Spleen (tissue), 11 donors: ENCODE measurements at regions not wholly inside any gene's neighbourhood (a gene's known extent, or its start where the extent isn't known, plus 50 kb on each side); places are given as distances from the start of the nearest gene placed in this dataset.

Experiments used
- DNase-seq: peaks from one replicate; pipeline ENCODE4 v3.0.0-alpha.2; 2020
- H3K27ac ChIP-seq, 8 donors: fragments of 200-600 bp; sonication (generic) in 7 of 8; 1 replicate in 4 of 8; 2 replicates in 4 of 8; pipeline versions ENCODE4 v1.5.0 to v1.8.0; 2016 to 2021; ENCODE audit warnings: inconsistent platforms in 4 of 8, mild to moderate bottlenecking in 4 of 8, moderate library complexity in 1 of 8
- H3K27me3 ChIP-seq, 7 donors: fragments of 200-600 bp; sonication (generic) in 6 of 7; replicated peaks in 1 of 7; 1 replicate in 4 of 7; 2 replicates in 3 of 7; pipeline versions ENCODE4 v1.5.0 to v1.8.0; 2016 to 2021; ENCODE audit warnings: inconsistent platforms in 3 of 7, mild to moderate bottlenecking in 1 of 7
- H3K36me3 ChIP-seq, 6 donors: fragments of 200-600 bp; sonication (generic) in 5 of 6; 1 replicate in 4 of 6; 2 replicates in 2 of 6; pipeline versions ENCODE4 v1.5.0 to v1.8.0; 2016 to 2021; ENCODE audit warnings: inconsistent platforms in 2 of 6
- H3K4me1 ChIP-seq, 6 donors: fragments of 200-600 bp; sonication (generic) in 5 of 6; 1 replicate in 3 of 6; 2 replicates in 3 of 6; pipeline versions ENCODE4 v1.5.0 to v1.8.0; 2016 to 2021; ENCODE audit warnings: inconsistent platforms in 3 of 6
- H3K4me3 ChIP-seq, 8 donors: fragments of 200-600 bp; sonication (generic) in 7 of 8; 1 replicate in 4 of 8; 2 replicates in 4 of 8; pipeline versions ENCODE4 v1.5.0 to v1.8.0; 2016 to 2021; ENCODE audit warnings: inconsistent platforms in 4 of 8, mild to moderate bottlenecking in 4 of 8, moderate library complexity in 2 of 8
- H3K9me3 ChIP-seq, 8 donors: fragments of 200-600 bp; sonication (generic) in 7 of 8; 1 replicate in 4 of 8; 2 replicates in 4 of 8; pipeline versions ENCODE4 v1.5.0 to v1.8.0; 2016 to 2021; ENCODE audit warnings: inconsistent platforms in 4 of 8
- CTCF ChIP-seq, 11 experiments: fragments of 200-600 bp in 7 of 11; fragments of 450-650 bp in 4 of 11; sonication (generic) in 4 of 11; IDR thresholded peaks in 8 of 11; conservative IDR thresholded peaks in 3 of 11; 1 replicate in 7 of 11; 2 replicates in 4 of 11; pipeline versions ENCODE4 v1.4.0 to v1.8.0; 2016 to 2021; ENCODE audit warnings: antibody characterized with exemption in 11 of 11, inconsistent platforms in 4 of 11, mild to moderate bottlenecking in 1 of 11
- POLR2A ChIP-seq, 3 donors: fragments of 450-650 bp; IDR thresholded peaks; one replicate each; pipeline ENCODE4 v1.5.1; 2017; ENCODE audit warnings: antibody characterized with exemption in 3 of 3, mild to moderate bottlenecking in 1 of 3
- POLR2AphosphoS5 ChIP-seq, 3 donors: sonication (generic); formaldehyde crosslinking; IDR thresholded peaks; one replicate each; pipeline ENCODE4 v1.5.1; 2017; ENCODE audit warnings: antibody characterized with exemption in 3 of 3
- WGBS, 5 donors: extraction: QIAGEN DNeasy Blood & Tissue Kit in 3 of 5; methylation state at CpG; one replicate each; pipeline versions ENCODE4 v1.1.5 to v1.1.7; 2013 to 2018; 5-methylcytosine and 5-hydroxymethylcytosine counted together
- intact Hi-C: fragments of 100-400 bp; cut with DNase I; formaldehyde crosslinking; loops from one replicate; pipeline ENCODE4 v1.15.0; 2023; ENCODE audit warnings: low total_unique reads
- donor health status: healthy with polysubstance abuse.
- donor health status: DM: no; HTN: no; CAD: no; lungs with moderate emphysema.
- donor health status: DM: no; HTN: no; CAD: no.
- donor health status: Bipolar disorder and iron deficiency.
- donor health status: healthy.
- donor health status: DM: no; HTN: no; CAD: no.
- donor health status: DM: yes; HTN: yes; CAD: no.

DNA sequence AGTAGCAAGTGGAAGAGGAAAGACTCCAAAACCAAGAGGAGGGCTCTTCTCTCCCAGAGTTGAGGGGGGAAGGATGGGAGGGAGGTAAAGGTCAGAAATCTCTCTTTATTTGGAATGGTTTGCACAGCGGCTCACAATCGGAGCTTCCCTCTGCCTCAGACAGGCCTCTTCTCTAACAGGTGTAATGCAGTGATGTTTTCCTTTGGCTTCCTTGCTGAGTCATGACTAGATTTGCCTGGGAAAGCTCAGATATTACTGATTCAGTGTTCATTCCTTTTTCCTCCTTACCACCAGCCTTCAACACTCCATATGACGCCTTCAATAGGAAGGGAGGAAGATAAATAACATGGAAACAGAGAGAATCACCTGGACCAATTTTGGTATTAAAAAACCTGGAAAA lies 136.6 kb downstream of the RNF152 start:
- Histone ChIP-seq H3K4me1 (no peaks in the 10 kb centered on the region), H3K9me3 (no peaks in the 10 kb centered on the region), H3K36me3 (no peaks in the 10 kb centered on the region), H3K27ac (no peak overlapping the region), H3K27me3 (peaks cover 0 to 12% (median 0%) of the 10 kb centered on the region in 7 donors), H3K4me3 (no peak overlapping the region)
- TF ChIP-seq CTCF (IDR thresholded peaks at IDR 0.05 in 8 of 11, conservative IDR thresholded peaks at IDR 0.05 in 3 of 11) (no peak), POLR2A (IDR thresholded peaks at IDR 0.05) (no peak), POLR2AphosphoS5 (IDR thresholded peaks at IDR 0.05) (no peak)
- intact Hi-C loops, result no loop called here
- WGBS, 5 donors, result 76 to 97% (median 90%) methylated on average over 3 of the region's 3 CpGs
- no peak for DNase-seq

- Histone ChIP-seq H3K4me1 (no peaks in the 10 kb centered on the region), H3K27me3 (peaks cover 0 to 13% (median 0%) of the 10 kb centered on the region in 7 donors), H3K27ac (no peak overlapping the region), H3K36me3 (no peaks in the 10 kb centered on the region), H3K4me3 (no peak overlapping the region), H3K9me3 (no peaks in the 10 kb centered on the region)
- no peak for TF ChIP-seq POLR2A (IDR thresholded peaks at IDR 0.05)
- no peak for TF ChIP-seq POLR2AphosphoS5 (IDR thresholded peaks at IDR 0.05)
- TF ChIP-seq CTCF (IDR thresholded peaks at IDR 0.05 in 8 of 11, conservative IDR thresholded peaks at IDR 0.05 in 3 of 11), result no peak
- intact Hi-C loops, result no loop called here
- DNase-seq, result no peak
- WGBS, 5 donors, result 85 to 93% (median 90%) methylated on average over 7 of the region's 7 CpGs
Observed at GRCh38 chr18:61755555-61755954, 137.3 kb downstream of the RNF152 start.

GRCh38 chr18:61754039-61754583 lies 138.7 kb downstream of the RNF152 start:
- Histone ChIP-seq H3K36me3 (no peaks in the 10 kb centered on the region), H3K4me1 (no peaks in the 10 kb centered on the region), H3K27ac (no peak overlapping the region), H3K9me3 (no peaks in the 10 kb centered on the region), H3K27me3 (peaks cover 0 to 16% (median 0%) of the 10 kb centered on the region in 7 donors), H3K4me3 (no peak overlapping the region)
- WGBS, 5 donors, result 79 to 87% (median 82%) methylated on average over 5 of the region's 5 CpGs
- TF ChIP-seq CTCF (IDR thresholded peaks at IDR 0.05 in 8 of 11, conservative IDR thresholded peaks at IDR 0.05 in 3 of 11), result no peak
- intact Hi-C loops, result no loop called here
- no peak for DNase-seq

DNA sequence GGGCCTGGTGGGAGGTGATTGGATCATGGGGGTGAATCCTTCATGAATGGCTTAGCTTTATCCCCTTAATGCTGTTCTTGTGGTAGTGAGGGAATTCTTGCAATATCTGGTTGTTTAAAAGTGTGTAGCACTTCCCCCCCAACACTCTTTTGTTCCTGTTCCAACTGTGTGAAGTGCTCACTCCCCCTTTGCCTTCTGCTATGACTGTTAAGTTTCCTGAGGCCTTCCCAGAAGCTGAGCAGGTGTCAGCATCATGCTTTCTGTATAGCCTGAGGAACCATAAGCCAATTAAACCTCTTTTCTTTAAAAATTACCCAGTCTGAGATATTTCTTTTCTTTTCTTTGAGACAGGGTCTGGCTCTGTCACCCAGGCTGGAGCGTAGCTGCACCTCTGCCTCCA lies 139.4 kb downstream of the RNF152 start:
- WGBS, 5 donors, result 89 to 100% (median 95%) methylated on average over 1 of the region's 1 CpG
- no peak for TF ChIP-seq POLR2A (IDR thresholded peaks at IDR 0.05)
- TF ChIP-seq POLR2AphosphoS5 (IDR thresholded peaks at IDR 0.05), result no peak
- Histone ChIP-seq H3K4me1 (no peaks in the 10 kb centered on the region), H3K9me3 (no peaks in the 10 kb centered on the region), H3K27ac (no peak overlapping the region), H3K4me3 (no peak overlapping the region), H3K36me3 (no peaks in the 10 kb centered on the region), H3K27me3 (peaks cover 0 to 22% (median 0%) of the 10 kb centered on the region in 7 donors)
- intact Hi-C loops, result no loop called here
- no peak for DNase-seq

DNA sequence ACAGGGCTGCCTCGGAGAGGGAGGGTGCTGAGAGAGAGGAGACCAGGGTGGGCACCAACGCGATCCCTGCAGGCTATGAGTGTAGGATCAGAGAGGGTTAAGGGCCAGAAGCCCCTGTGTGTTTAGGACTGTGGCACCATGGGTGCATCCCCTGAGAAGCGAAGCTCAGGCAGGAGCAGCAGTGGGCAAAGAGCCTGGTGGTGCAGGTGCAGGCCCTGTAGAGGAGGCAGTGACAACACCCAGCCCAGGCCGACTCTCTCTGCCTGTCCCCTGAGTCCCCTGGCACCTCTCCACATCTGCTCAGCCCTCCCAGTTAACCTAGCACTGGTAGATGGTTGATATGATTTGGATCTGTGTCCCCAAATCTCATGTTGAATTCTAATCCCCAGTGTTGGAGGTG lies 139.8 kb downstream of the RNF152 start:
- no peak for TF ChIP-seq CTCF (IDR thresholded peaks at IDR 0.05 in 8 of 11, conservative IDR thresholded peaks at IDR 0.05 in 3 of 11)
- TF ChIP-seq POLR2AphosphoS5 (IDR thresholded peaks at IDR 0.05), result no peak
- no peak for TF ChIP-seq POLR2A (IDR thresholded peaks at IDR 0.05)
- Histone ChIP-seq H3K27ac (no peak overlapping the region), H3K36me3 (no peaks in the 10 kb centered on the region), H3K4me3 (no peak overlapping the region), H3K4me1 (no peaks in the 10 kb centered on the region), H3K9me3 (no peaks in the 10 kb centered on the region), H3K27me3 (peaks cover 0 to 22% (median 0%) of the 10 kb centered on the region in 7 donors)
- no peak for DNase-seq
- intact Hi-C loops, result no loop called here
- WGBS, 5 donors, result 71 to 81% (median 74%) methylated on average over 5 of the region's 5 CpGs
